Fibroblast of skin of right biceps (primary cell): ENCODE measurements at regions not wholly inside any gene's neighbourhood (a gene's known extent, or its start where the extent isn't known, plus 50 kb on each side); places are given as distances from the start of the nearest gene placed in this dataset.

Experiments
- DNase-seq: peaks from one replicate; pipeline ENCODE4 v3.0.0-alpha.2; 2013

DNA sequence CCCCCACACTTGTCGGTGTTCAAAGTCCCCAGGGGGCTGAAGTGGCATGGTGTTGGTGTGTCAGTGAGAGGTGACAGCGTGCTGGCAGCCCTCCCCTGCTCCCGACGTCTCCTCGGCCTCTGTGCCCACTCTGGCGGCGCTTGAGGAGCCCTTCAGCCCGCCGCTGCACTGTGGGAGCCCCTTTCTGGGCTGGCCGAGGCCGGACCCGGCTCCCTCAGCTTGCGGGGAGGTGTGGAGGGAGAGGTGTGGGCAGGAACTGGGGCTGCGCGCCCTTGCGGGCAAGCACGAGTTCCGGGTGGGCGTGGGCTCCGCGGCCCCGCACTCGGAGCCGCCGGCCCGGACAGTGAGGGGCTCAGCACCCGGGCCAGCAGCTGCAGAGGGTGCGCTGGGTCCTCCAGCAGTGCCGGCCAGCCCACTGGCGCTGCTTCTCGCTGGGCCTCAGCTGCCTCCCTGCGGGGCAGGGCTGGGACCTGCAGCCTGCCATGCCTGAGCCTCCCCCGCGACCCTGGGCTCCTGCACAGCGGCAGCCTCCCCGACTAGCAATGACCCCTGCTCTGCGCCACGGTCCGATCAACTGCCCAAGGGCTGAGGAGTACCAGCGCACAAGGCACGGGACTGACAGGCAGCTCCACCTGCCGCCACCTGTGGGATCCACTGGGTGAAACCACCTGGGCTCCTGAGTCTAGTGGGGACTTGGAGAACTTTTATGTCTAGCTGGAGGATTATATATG is 224.1 kb upstream of the RIOK2 start:
- no peak for DNase-seq

- no peak for DNase-seq
Measured at GRCh38 chr5:97408331-97408730, 225.3 kb upstream of the RIOK2 start.

DNA sequence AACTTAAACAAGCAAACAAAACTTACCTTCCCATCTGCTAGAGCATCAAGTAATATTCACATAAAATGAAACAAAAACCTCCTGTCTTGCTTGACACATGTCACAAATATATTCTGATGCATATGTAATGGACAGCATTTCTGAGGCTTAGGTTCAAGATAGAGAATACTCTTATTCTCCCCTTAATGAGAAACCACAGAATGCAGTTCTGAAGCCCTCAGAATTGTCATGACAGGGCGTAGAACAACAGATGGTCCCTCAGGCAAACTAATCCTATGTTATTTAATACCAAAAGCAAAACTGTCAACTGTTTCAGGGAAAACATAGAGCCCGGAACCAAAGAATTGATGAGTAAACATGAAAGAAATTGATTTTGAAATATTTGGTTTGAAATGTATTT is 229.9 kb upstream of the RIOK2 start:
- no peak for DNase-seq

- DNase-seq, result no peak
Measured at GRCh38 chr5:97417986-97418385, 234.9 kb upstream of the RIOK2 start.

DNA sequence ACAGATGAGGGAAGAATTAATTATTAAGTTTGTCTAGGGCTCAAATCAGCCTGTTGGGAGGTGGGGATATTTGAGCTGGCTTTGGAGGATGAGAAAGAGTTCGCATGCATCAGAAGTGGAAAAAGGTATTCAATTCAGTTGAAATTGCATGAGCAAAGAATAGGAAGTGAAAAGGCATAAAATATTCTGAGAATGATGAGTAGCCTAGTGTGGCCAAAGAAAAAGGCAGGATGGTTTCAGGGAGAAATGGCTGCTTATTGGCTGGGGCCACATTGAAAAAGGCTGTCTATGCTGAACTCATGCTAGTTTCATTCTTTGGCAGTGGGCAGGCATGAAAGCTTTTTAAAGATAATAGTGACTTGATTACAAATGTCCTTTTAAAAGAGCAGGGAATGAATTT is 235.4 kb upstream of the RIOK2 start:
- no peak for DNase-seq

DNA sequence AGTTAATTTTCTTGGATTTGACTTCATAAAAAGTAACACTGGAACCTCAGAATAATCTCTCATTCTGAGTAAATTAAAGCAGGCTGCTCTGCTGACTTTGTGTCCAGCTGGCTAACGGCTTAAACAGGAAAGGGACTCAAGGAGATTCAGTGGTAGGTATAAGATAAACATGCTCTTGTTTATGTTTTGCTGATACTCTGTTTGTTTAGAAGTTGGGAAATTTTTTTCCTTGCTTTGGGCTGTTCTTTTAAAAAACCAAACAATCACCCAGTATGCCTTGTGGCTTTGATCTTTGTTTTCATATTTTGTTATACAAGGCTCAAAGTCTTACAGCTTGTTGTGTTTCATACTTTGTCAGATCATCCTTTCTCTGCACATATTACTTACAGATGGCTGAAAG is 237.6 kb upstream of the RIOK2 start:
- no peak for DNase-seq

- DNase-seq, result peak; percentile 17
Measured at GRCh38 chr5:97422678-97423077, 239.6 kb upstream of the RIOK2 start.

GRCh38 chr5:97425511-97425910 is 242.5 kb upstream of the RIOK2 start:
- peak; percentile 15 for DNase-seq

GRCh38 chr5:97427235-97427634 is 244.2 kb upstream of the RIOK2 start:
- no peak for DNase-seq

- DNase-seq, result no peak
Measured at GRCh38 chr5:97434021-97434420, 251.0 kb upstream of the RIOK2 start.

- no peak for DNase-seq
Measured at GRCh38 chr5:97436405-97436804, 253.4 kb upstream of the RIOK2 start.

GRCh38 chr5:97443740-97444139 is 260.7 kb upstream of the RIOK2 start:
- DNase-seq, result no peak

DNA sequence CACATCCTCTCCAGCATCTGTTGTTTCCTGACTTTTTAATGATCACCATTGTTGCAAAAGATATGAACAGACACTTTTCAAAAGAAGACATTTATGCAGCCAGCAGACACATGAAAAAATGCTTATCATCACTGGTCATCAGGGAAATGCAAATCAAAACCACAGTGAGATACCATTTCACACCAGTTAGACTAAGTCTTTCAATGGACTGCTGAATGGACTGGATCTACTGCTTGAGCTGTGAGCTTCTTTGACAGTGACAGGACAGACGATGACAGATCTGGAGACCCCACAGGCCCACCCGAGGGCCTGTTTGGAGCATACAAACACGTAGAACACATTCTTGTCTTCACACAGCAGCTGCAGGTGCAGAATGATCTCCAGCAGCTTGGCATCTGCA is 266.1 kb upstream of the RIOK2 start:
- no peak for DNase-seq

GRCh38 chr5:97452646-97453045 is 269.6 kb upstream of the RIOK2 start:
- DNase-seq, result no peak

DNA sequence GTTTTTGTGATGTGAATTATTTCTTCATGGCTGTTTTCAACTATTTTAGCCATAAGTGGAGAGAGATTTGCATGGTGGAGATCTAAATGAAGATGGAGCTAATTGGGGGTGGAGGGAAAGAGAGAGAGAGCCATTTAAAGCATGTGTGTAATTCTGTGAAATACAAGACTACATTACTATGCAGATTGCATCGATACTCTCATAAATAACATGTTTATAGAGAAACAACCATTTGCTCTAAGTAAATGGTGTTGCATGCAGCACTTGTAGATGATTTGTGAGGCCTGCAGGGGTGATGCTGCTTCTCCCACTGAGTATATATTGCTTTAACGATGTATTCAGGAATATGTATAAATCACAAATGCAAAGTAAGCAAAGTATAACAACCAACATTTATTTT is 270.2 kb upstream of the RIOK2 start:
- no peak for DNase-seq

DNA sequence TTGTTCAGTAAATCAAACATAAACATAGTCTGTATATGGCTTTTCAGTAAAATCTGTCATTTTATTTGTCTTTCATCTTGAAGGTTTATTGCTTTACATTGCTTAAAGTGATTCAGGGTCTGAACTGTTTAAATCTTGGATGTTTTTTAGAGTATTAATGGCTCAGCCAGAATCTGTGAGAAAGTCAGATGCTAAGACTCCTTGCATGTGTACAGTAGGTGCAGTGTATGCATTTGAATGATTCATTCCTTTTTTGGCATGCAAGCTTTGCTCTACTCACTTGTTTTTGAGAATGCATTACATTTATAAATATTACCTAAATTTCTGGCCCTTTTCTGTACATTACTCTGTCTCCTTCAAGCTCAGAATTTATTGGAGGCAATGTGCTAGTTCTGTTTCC is 271.0 kb upstream of the RIOK2 start:
- DNase-seq, result no peak

DNA sequence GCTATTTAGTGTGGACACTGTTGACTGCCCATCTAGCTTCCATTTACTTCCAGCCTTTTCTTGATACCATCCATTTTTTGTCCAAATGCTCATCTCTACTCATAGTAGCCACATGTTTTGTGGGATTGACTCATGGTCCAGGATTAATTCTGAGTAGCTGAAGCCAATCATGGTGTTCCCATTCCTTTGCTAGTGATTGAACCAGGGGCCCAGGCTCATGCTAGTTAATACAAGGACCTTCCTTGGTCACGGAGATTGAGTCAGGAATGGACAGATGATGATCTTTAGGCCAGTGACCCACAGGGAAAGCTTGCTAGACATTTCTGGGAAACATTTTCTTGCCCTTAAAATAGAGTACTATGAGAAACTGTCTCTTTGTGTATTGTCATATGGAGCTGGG is 272.9 kb upstream of the RIOK2 start:
- DNase-seq, result no peak

DNA sequence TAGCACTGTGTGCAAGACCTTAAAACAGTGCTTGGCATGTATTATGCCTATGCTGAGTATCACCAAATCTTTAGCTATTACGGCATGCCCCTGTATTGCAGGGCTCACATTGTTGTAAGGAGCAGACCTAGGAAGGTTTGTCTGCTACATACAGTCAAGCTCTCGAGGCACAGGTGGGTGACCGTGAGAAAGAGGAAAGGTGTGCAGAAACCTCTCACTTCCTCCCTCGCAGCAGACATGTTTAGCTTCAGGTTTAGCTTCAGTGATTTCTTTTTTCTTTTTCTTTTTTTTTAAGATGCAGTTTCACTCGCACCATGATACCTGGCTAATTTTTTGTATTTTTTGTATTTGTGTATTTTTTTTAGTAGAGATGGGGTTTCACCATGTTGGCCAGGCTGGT is 275.8 kb upstream of the RIOK2 start:
- no peak for DNase-seq

DNA sequence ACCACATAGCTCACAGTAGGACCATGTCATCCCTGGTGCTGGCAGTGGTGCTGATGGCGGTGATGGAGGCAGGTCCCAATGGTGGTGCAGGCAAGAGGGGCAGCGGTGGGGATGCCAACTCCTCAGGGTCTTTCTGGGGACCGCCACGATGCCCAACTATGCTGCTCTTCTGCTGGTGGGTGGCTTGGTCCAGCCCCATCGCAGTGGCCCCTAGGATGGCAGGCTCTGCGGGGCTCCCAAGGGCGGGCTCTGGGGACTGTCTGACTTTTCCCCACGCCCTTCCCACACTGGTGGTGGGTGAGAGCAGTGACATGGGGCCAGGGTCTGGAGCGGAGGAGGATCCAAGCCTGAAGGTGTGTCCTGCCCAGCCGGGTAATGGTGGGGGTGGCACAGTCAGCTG is 288.9 kb upstream of the RIOK2 start:
- DNase-seq, result no peak

DNA sequence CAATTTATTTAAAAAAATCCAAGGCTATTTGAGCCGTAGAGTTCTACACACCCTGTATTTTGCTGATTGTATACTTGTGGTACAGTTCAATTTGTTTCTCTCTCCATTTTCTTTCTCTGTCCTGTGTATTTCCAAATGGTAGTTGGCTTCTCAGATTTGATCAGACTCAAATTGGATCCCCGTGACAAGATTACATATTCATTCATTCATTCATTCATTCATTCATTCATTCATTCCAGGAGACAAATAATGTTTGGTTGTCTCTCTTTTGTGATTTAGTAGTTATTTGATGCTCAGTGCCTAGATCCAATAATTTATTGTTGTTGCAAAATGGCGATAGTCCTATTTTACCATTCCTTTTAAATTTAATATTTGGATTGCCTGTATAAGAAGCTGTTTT is 292.8 kb upstream of the RIOK2 start:
- DNase-seq, result no peak

- no peak for DNase-seq
Measured at GRCh38 chr5:97476852-97477534, 293.9 kb upstream of the RIOK2 start.

DNA sequence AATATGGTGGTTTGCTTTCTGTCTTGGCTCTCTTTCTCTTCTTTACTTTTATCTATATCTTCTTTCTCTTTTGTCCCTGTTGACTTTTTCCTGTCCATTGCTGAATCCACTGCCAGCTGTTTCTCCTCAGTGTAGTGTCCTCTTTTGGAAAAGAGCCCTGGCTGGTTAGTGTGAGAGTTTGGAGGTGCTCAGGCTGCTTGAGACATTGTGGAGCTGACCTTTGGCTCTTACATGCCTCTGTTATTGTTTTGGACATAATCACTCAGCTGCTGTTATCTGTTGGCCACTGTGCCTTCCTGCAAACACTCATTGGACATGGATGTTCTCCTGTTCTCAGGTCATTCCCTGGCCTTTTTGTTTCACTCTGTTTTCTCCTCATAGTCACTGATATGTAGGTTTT is 295.4 kb upstream of the RIOK2 start:
- DNase-seq, result no peak

DNA sequence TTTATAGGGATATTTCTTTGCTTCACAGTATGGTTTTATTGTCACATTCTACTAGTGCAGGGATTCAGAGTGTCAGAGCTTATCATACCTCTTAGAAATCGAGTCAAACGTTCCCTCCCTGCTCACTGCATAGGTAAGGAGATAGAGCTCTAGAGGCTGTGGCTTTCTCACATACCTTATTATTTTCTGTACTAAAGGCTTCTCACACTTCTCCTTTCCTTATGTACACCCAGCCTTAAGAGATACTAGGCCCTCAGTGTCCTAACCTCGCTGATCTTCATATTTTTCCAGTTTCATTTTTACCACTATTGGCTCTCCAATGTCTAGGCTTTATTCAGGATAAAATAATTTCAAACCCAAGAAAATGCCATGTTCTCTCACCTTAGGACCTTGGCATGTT is 297.3 kb upstream of the RIOK2 start:
- DNase-seq, result no peak

- DNase-seq, result no peak
Measured at GRCh38 chr5:97488126-97488668, 305.1 kb upstream of the RIOK2 start.
